Hematopoietic multipotent progenitor cell treated with erythropoietin and hydrocortisone succinate and interleukin-3 and kit ligand, for 6 days (in vitro differentiated cells): ENCODE measurements at regions not wholly inside any gene's neighbourhood (a gene's known extent, or its start where the extent isn't known, plus 50 kb on each side); places are given as distances from the start of the nearest gene placed in this dataset.
"Not testable (repeated sequence)": the region's sequence is repeated elsewhere in the genome, so short reads cannot be mapped to it uniquely, and the experiment has no call there.

Source experiments
- DNase-seq: peaks from one replicate; pipeline ENCODE4 v3.0.0-alpha.2; 2015

GRCh38 chr11:25775603-25776002 lies 556.3 kb upstream of the ANO3 start:
- no peak for DNase-seq

- DNase-seq, result no peak
These were observed 555.7 kb upstream of the ANO3 start for GRCh38 chr11:25776238-25776637.

- no peak for DNase-seq
These were observed 554.6 kb upstream of the ANO3 start for GRCh38 chr11:25777343-25777742.

GRCh38 chr11:25779033-25779432 lies 552.9 kb upstream of the ANO3 start:
- DNase-seq, result no peak

GRCh38 chr11:25787416-25787815 lies 544.5 kb upstream of the ANO3 start:
- no peak for DNase-seq

GRCh38 chr11:25790396-25790795 lies 541.5 kb upstream of the ANO3 start:
- no peak for DNase-seq

GRCh38 chr11:25793637-25794036 lies 538.3 kb upstream of the ANO3 start:
- DNase-seq, result no peak

- no peak for DNase-seq
These were observed 537.1 kb upstream of the ANO3 start for GRCh38 chr11:25794804-25795203.

- DNase-seq, result no peak
These were observed 515.5 kb upstream of the ANO3 start for GRCh38 chr11:25816411-25816810.

- no peak for DNase-seq
These were observed 507.2 kb upstream of the ANO3 start for GRCh38 chr11:25824688-25825087.

GRCh38 chr11:25831485-25831884 lies 500.4 kb upstream of the ANO3 start:
- not testable (repeated sequence) for DNase-seq

- DNase-seq, result no peak
These were observed 492.9 kb upstream of the ANO3 start for GRCh38 chr11:25838918-25839625.

GRCh38 chr11:25844811-25845210 lies 487.1 kb upstream of the ANO3 start:
- no peak for DNase-seq

- no peak for DNase-seq
These were observed 476.0 kb upstream of the ANO3 start for GRCh38 chr11:25855916-25856315.

GRCh38 chr11:25859776-25860175 lies 472.2 kb upstream of the ANO3 start:
- no peak for DNase-seq

GRCh38 chr11:25860677-25861450 lies 471.1 kb upstream of the ANO3 start:
- no peak for DNase-seq

- no peak for DNase-seq
These were observed 469.8 kb upstream of the ANO3 start for GRCh38 chr11:25862159-25862558.

- no peak for DNase-seq
These were observed 467.9 kb upstream of the ANO3 start for GRCh38 chr11:25863986-25864385.

GRCh38 chr11:25876456-25876965 lies 455.4 kb upstream of the ANO3 start:
- DNase-seq, result no peak

- no peak for DNase-seq
These were observed 445.9 kb upstream of the ANO3 start for GRCh38 chr11:25886036-25886435.

- no peak for DNase-seq
These were observed 441.2 kb upstream of the ANO3 start for GRCh38 chr11:25890626-25891260.

- DNase-seq, result no peak
These were observed 440.0 kb upstream of the ANO3 start for GRCh38 chr11:25891960-25892359.

- no peak for DNase-seq
These were observed 432.2 kb upstream of the ANO3 start for GRCh38 chr11:25899617-25900160.

GRCh38 chr11:25900814-25901213 lies 431.1 kb upstream of the ANO3 start:
- no peak for DNase-seq
